Gastroesophageal sphincter (tissue), 3 donors: ENCODE measurements at regions not wholly inside any gene's neighbourhood (a gene's known extent, or its start where the extent isn't known, plus 50 kb on each side); places are given as distances from the start of the nearest gene placed in this dataset.

ENCODE experiments used
- EP300 ChIP-seq: sonication (generic); formaldehyde crosslinking; IDR thresholded peaks from one replicate; pipeline ENCODE4 v1.6.1; 2017; ENCODE audit warnings: antibody characterized with exemption, mild to moderate bottlenecking
- POLR2A ChIP-seq, 2 donors: fragments of 450-650 bp; IDR thresholded peaks; one replicate each; pipeline ENCODE4 v1.6.1; 2017; ENCODE audit warnings: antibody characterized with exemption in 2 of 2, mild to moderate bottlenecking in 2 of 2, moderate library complexity in 1 of 2
- POLR2AphosphoS5 ChIP-seq: sonication (generic); formaldehyde crosslinking; IDR thresholded peaks from one replicate; pipeline ENCODE4 v1.6.1; 2017; ENCODE audit warnings: antibody characterized with exemption
- TF ChIP-seq, protein P1 (sequence below), 4 experiments: fragments of 200-600 bp in 2 of 4; fragments of 450-650 bp in 2 of 4; sonication (generic) in 1 of 4; IDR thresholded peaks; one replicate each; pipeline ENCODE4 v1.5.1; 2017 to 2019; ENCODE audit warnings: antibody characterized with exemption in 4 of 4, mild to moderate bottlenecking in 2 of 4, moderate library complexity in 2 of 4

DNA sequence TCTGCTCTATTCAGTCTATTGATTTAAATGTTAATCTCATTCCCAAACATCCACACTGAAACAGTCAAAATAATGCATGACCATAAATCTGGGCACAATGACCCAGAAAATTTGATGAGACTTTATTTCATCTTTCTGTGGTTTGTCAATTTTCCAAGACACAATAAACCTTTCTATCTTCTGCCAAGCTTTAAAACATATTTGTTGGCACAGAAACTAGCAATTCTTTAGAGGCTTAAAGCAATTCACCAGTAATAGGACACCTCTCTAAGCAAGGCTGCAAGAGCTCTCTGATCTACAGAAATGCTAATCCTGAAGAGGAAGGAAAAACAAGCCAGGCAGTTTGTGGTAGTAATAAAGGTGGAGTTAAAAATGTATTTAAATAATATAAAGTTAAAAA, 113.7 kb downstream of the FCRL5 start:
- TF ChIP-seq, protein P1, sequence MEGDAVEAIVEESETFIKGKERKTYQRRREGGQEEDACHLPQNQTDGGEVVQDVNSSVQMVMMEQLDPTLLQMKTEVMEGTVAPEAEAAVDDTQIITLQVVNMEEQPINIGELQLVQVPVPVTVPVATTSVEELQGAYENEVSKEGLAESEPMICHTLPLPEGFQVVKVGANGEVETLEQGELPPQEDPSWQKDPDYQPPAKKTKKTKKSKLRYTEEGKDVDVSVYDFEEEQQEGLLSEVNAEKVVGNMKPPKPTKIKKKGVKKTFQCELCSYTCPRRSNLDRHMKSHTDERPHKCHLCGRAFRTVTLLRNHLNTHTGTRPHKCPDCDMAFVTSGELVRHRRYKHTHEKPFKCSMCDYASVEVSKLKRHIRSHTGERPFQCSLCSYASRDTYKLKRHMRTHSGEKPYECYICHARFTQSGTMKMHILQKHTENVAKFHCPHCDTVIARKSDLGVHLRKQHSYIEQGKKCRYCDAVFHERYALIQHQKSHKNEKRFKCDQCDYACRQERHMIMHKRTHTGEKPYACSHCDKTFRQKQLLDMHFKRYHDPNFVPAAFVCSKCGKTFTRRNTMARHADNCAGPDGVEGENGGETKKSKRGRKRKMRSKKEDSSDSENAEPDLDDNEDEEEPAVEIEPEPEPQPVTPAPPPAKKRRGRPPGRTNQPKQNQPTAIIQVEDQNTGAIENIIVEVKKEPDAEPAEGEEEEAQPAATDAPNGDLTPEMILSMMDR (IDR thresholded peaks at IDR 0.05) = no peak
- no peak for TF ChIP-seq POLR2A (IDR thresholded peaks at IDR 0.05)
- TF ChIP-seq EP300 = no peak
- no peak for TF ChIP-seq POLR2AphosphoS5
